ENCODE measurements at regions not wholly inside any gene's neighbourhood (a gene's known extent, or its start where the extent isn't known, plus 50 kb on each side); places are given as distances from the start of the nearest gene placed in this dataset.

DNA sequence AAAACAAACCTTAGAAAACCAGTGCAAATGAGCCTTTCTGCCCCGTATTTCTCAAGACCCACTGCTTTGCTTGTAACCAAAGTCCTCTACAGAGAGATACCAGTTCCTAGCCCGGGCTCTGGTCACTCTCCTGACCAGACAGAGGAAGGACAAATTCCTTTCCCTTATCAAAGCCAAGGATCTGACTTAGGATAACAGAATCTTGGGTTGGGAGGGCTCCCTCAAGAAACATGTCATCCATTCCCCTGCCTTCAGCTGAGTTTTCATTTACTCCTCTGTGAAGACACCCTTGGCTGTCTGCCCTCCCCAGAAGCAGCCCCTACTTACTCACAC lies 116.0 kb upstream of the PARP11 start:
- intact Hi-C loops (cut with micrococcal nuclease) = no loop called here
- POLR2A ChIA-PET (ENCODE audit: unreplicated experiment) = no interaction called here

More for the DNA sequence above, 116.0 kb upstream of the PARP11 start:
- Histone ChIP-seq H3K4me2 (ENCODE audit: low read depth, low read length) (no peak overlapping the region), H3K9me3 (ENCODE audit: control insufficient read depth, insufficient read depth, low read length) (no peaks in the 10 kb centered on the region), H2AK5ac (ENCODE audit: low read depth, low read length) (no peak overlapping the region), H3K56ac (ENCODE audit: extremely low read depth, insufficient read depth, low read length) (no peak overlapping the region), H2AK9ac (replicated peaks; ENCODE audit: low read depth, low read length, poor library complexity) (no peak overlapping the region), H3K4ac (ENCODE audit: low read depth, low read length) (no peak overlapping the region), H3K27me3 (ENCODE audit: control insufficient read depth, insufficient read depth, low read length) (peaks cover 29% of the 10 kb centered on the region), H3K36me3 (ENCODE audit: control insufficient read depth, insufficient read depth, low read length) (no peaks in the 10 kb centered on the region), H2BK15ac (ENCODE audit: low read depth, low read length) (no peak overlapping the region), H2BK5ac (ENCODE audit: low read depth, low read length, poor library complexity, severe bottlenecking) (no peak overlapping the region), H3K4me1 (ENCODE audit: control insufficient read depth, insufficient read depth, low read length) (no peaks in the 10 kb centered on the region), H3K9ac (ENCODE audit: low read depth, low read length) (no peak overlapping the region), H4K5ac (ENCODE audit: low read depth, low read length) (no peak overlapping the region), H2AFZ (replicated peaks; ENCODE audit: low read length, poor library complexity) (no peak overlapping the region), H2BK20ac (ENCODE audit: low read depth, low read length) (no peak overlapping the region), H3K14ac (replicated peaks; ENCODE audit: low read depth, low read length) (no peak overlapping the region), H3K9me1 (ENCODE audit: insufficient read depth, low read length) (no peaks in the 10 kb centered on the region), H3K23ac (ENCODE audit: low read depth, low read length) (no peak overlapping the region), H2BK120ac (ENCODE audit: low read depth, low read length) (no peak overlapping the region), H3K18ac (ENCODE audit: low read depth, low read length) (no peak overlapping the region), H3K4me3 (ENCODE audit: insufficient read depth, low read depth, low read length) (no peak overlapping the region), H3K27ac (ENCODE audit: insufficient read depth, low read length) (no peak overlapping the region), H4K91ac (ENCODE audit: insufficient read depth, low read depth, low read length) (no peak overlapping the region), H4K8ac (ENCODE audit: low read depth in 2 of 2, low read length in 2 of 2) (no peak overlapping the region), H4K20me1 (ENCODE audit: insufficient read depth, low read length) (no peaks in the 10 kb centered on the region), H3K79me1 (ENCODE audit: low read depth in 1 of 2, low read length in 2 of 2) (no peaks in the 10 kb centered on the region)
- dilution Hi-C loops (cut with HindIII; ENCODE audit: low sequenced_read_pairs, unreplicated experiment) = no loop called here
- no TSS peak for BruUV-seq (replicated peaks)
- DNase-seq (no peak), ATAC-seq (ENCODE audit: low read depth) (no peak)
- in situ Hi-C loops (cut with MboI; ENCODE audit: low sequenced_read_pairs) = no loop called here
- WGBS, 2 experiments (ENCODE audit: extremely low coverage in 2 of 2, insufficient read length in 1 of 2) = no CpG with 5 or more reads among the region's 2 CpGs
- CTCF ChIA-PET = no interaction called here
- TF ChIP-seq CEBPB (IDR thresholded peaks at IDR 0.05; ENCODE audit: low read depth, low read length) = no peak
- TF ChIP-seq MAFK (IDR thresholded peaks at IDR 0.05; ENCODE audit: low read depth, low read length) = no peak
- TF ChIP-seq, protein P1, sequence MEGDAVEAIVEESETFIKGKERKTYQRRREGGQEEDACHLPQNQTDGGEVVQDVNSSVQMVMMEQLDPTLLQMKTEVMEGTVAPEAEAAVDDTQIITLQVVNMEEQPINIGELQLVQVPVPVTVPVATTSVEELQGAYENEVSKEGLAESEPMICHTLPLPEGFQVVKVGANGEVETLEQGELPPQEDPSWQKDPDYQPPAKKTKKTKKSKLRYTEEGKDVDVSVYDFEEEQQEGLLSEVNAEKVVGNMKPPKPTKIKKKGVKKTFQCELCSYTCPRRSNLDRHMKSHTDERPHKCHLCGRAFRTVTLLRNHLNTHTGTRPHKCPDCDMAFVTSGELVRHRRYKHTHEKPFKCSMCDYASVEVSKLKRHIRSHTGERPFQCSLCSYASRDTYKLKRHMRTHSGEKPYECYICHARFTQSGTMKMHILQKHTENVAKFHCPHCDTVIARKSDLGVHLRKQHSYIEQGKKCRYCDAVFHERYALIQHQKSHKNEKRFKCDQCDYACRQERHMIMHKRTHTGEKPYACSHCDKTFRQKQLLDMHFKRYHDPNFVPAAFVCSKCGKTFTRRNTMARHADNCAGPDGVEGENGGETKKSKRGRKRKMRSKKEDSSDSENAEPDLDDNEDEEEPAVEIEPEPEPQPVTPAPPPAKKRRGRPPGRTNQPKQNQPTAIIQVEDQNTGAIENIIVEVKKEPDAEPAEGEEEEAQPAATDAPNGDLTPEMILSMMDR (conservative IDR thresholded peaks at IDR 0.05; ENCODE audit: low read depth, low read length) = no peak
- no peak for TF ChIP-seq MXI1 (IDR thresholded peaks at IDR 0.05; ENCODE audit: borderline replicate concordance, low read depth, low read length)
- TF ChIP-seq SMC3 (IDR thresholded peaks at IDR 0.05; ENCODE audit: low read depth, low read length) = no peak
- TF ChIP-seq, protein P2, sequence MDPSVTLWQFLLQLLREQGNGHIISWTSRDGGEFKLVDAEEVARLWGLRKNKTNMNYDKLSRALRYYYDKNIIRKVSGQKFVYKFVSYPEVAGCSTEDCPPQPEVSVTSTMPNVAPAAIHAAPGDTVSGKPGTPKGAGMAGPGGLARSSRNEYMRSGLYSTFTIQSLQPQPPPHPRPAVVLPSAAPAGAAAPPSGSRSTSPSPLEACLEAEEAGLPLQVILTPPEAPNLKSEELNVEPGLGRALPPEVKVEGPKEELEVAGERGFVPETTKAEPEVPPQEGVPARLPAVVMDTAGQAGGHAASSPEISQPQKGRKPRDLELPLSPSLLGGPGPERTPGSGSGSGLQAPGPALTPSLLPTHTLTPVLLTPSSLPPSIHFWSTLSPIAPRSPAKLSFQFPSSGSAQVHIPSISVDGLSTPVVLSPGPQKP (IDR thresholded peaks at IDR 0.05; ENCODE audit: borderline replicate concordance, low read depth, low read length) = no peak

Data from IMR-90 (cell line).